GM18868 (cell line): ENCODE measurements at regions not wholly inside any gene's neighbourhood (a gene's known extent, or its start where the extent isn't known, plus 50 kb on each side); places are given as distances from the start of the nearest gene placed in this dataset.

Experiments
- ATAC-seq: cut with Tn5 transposase; IDR thresholded peaks from one replicate; pipeline ENCODE4 v1.9.1; 2021; ENCODE audit warnings: mild to moderate bottlenecking, moderate library complexity; ENCODE audit not compliant: unreplicated experiment

DNA sequence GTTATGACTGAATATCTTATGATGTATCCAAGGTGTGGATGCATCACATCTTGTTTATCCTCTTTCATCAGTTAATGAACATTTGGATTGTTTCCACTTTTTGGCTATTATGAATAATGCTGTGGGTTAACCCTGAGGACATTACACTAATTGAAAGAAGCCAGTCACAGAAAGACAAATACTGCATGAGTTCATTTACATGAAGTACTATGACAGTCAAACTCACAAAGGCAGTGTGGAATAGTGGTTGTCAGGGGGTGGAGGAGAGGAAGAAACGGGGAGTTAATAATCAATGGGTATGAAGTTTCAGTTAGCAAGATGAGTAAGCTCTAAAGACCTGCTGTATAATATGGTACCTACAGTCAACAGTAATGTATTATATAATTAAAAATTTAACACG is 409.4 kb upstream of the CTNND2 start:
- no peak for ATAC-seq

- no peak for ATAC-seq
Measured at GRCh38 chr5:12312343-12312742, 408.1 kb upstream of the CTNND2 start.

- no peak for ATAC-seq
Measured at GRCh38 chr5:12294151-12294550, 389.9 kb upstream of the CTNND2 start.

GRCh38 chr5:12292610-12293204 is 388.5 kb upstream of the CTNND2 start:
- ATAC-seq: no peak

GRCh38 chr5:12284604-12285003 is 380.4 kb upstream of the CTNND2 start:
- ATAC-seq: peak; percentile 42

GRCh38 chr5:12277504-12278192 is 373.4 kb upstream of the CTNND2 start:
- peak; percentile 95 for ATAC-seq

- ATAC-seq: no peak
Measured at GRCh38 chr5:12274236-12274635, 370.0 kb upstream of the CTNND2 start.

- no peak for ATAC-seq
Measured at GRCh38 chr5:12272389-12272788, 368.1 kb upstream of the CTNND2 start.

DNA sequence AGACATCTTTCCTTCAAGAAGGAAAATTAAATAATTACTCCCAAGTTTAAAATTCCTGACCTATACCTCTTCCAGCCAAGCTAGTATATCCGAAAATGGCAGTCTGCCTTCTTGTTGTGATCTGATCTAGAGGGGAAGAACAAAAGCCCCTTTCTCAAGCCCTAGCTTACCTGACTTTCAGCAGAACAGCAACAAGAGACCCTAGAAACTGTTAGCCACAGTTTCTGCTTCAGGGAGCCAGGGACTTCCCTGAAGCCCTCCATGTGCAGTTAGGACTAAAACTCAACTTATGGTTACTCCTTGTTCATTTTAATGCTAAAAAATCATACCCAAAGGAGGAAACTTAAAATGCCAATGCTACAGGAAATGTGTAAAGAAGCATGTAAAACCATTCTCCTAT is 366.7 kb upstream of the CTNND2 start:
- ATAC-seq: no peak

DNA sequence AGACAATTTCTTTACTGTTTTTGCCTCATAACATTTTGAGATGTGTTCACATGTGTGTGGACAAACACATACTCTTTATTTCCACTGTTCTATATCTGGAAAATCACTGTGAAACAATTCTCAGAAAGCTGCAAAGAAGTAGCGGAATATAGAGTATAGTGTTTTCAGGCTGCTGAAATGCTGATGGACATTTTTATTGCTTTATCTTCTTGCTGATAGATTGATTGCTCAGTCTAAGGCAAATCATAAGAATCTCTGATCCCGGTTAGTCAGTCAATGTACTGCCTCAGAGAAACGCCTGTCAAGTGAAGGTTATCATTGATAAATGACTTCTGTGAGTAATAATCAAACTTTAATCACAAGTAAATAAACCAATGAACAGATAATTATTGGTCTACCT is 364.9 kb upstream of the CTNND2 start:
- ATAC-seq: no peak

GRCh38 chr5:12258549-12258948 is 354.3 kb upstream of the CTNND2 start:
- ATAC-seq: no peak

DNA sequence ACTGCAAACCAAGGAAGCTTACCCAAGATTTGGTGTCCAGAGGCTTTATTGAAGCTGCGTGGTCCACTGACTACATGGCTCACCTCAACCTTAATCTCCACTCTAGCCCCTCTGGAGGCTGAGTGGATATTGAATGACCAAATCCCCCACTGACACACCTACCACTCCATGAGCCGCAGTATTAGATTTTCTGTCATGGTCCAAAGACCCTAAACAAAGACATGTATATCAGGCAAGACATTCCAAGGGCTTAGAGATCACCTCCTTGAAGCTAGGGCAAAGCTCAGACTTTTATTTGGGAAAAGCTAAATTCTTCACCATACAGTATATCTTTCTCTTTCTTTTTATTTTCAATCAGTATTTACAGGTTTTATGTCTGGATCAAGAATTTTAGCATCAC is 346.2 kb upstream of the CTNND2 start:
- ATAC-seq: no peak

GRCh38 chr5:12248831-12249230 is 344.6 kb upstream of the CTNND2 start:
- no peak for ATAC-seq

GRCh38 chr5:12246036-12246435 is 341.8 kb upstream of the CTNND2 start:
- ATAC-seq: no peak

DNA sequence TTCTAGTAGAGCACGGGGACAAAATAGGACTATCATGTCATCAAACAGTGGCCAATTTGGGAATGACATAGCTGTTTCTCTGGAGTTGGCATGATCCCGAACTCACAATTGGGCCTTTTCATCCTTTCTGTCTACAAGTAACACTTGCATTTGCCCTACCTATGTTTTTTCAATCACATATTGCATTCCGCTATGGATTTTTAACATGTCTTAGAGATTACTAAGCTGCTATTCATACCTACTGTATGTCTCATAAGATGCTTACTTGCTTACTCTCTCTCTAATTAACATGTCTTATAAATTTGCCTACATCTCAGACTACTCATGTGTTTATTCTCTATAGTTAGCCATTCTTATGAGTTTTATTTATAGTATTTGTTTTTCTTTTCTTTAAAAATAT is 341.2 kb upstream of the CTNND2 start:
- no peak for ATAC-seq

DNA sequence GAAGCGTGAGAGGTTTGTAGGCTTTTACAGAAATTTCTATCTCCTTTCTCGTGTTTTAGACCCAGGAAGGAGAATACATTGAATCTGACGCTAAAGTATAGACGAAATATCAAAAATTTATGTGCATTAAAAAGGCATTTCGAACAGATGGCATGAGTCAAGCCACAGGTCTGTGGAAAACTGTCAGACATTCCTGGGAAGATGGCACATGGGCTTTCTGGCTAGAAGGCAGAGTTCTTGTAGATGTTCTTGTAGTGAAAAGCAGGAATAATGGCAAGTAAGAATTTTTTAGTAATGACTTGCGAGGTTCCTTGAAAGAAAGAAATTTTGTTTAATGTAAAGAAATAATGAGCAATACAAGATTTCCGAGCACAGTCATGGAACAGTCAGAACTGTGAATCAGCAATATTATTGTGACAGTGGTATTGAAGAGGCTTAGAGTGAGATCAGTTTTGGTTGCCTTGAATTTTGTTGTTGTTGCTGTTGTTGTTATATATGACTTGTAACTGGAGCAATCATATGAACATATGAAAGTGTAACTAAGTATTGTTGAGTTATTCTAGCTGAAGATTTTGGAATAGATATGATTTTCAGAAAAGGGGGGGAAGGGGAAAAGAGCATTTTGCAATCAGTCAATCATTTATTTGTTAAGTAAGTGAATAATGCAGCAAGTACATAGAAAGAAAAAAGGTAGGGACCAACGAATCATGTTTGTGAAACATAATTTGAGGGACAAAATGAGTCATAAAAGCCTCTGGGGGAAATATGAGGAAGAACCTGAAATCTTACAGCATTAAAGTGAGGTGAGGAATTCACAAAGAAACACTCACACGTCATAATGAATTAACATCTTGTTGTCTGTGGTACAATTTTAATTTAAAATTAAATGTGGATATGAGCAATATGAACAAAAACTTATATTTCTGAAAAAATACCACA is 339.0 kb upstream of the CTNND2 start:
- ATAC-seq: no peak

DNA sequence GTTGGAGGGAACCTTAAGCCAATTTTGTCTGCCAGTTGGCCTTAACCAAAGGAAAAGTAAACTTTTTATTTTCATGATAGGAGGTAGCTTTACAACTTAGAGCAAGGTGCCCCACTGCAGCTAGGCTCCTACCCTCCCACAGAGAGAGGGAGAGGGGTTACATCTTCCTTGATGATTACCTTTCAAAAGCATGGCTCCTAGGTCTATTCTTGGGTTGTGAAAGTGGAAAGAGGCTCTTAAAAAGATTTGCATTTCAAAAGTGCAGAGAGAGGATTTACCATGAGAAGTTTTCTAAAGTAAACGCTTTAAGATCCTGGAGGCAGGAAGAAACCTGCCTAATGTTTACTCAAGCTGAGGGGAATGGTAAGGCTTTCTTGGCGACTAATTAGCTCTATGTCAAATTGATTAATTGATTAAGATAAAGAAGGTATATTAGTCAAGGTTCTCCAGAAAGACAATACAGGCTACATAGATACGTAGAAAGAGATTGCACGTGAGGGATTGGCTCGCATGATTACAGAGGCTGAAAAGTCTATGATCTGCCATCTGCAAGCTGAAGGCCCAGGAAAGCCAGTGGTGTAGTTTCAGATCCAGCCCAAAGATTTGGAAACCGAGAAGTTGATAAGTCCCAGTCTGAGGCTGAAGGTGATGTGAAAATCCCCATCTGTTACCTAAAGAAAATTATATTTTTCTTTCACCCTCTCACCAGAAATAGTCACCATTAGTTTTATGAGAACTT is 333.8 kb upstream of the CTNND2 start:
- no peak for ATAC-seq

GRCh38 chr5:12230659-12231058 is 326.4 kb upstream of the CTNND2 start:
- ATAC-seq: no peak

DNA sequence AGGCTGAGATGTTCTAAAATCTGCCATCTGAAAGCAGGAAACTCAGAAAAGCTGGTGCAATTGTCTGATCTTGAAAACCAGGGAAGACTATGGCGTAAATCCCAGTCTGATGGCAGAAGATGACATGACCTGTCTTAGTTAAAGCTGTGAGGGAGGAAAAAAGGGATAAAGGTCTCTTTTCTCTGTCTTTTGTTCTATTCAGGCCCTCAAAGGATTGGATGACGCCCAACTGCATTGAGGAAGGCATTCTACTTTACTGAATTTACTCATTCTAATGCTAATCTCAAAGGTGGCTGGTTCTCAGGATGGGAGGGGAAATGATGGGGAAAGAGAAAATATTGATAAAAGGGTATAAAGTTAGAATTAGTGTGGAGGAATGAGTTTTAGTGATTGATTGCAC is 312.8 kb upstream of the CTNND2 start:
- no peak for ATAC-seq

- ATAC-seq: no peak
Measured at GRCh38 chr5:12214267-12215015, 310.2 kb upstream of the CTNND2 start.
